ENCODE measurements at regions not wholly inside any gene's neighbourhood (a gene's known extent, or its start where the extent isn't known, plus 50 kb on each side); places are given as distances from the start of the nearest gene placed in this dataset.

- Mint-ChIP-seq H3K36me3 (ENCODE audit: low read depth) (no peaks in the 10 kb centered on the region), H3K27me3 (no peaks in the 10 kb centered on the region), H3K27ac (no peak overlapping the region), H3K4me1 (no peaks in the 10 kb centered on the region), H3K9me3 (no peaks in the 10 kb centered on the region), H3K4me3 (no peak overlapping the region)
- ATAC-seq (ENCODE audit: low read depth) (no peak), DNase-seq (no peak)
- POLR2A ChIA-PET, result no interaction called here
- CTCF ChIA-PET, result no interaction called here
- no peak for TF ChIP-seq CTCF (IDR thresholded peaks at IDR 0.05)
- intact Hi-C loops (cut with micrococcal nuclease), result no loop called here
These were observed 613.5 kb downstream of the MBD2 start for GRCh38 chr18:53610957-53611356.

DNA sequence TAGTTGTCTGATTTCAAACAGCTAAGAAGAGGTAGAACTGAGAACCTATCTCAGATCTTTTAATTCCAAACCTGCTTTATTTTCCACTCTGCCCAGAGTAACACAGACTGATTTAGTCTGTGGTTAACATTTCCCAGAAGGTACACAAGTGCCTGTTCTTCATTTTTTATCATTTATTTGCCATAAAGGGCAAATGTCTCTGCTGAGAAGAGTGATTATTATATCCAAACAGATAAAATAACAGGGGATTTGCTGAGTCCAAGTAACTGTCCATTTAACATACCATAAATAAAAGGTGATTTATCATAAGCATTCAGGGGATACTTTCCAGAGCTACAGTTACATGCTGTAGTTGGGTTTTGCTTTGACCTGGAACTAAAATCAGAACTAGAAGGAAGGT lies 617.7 kb downstream of the MBD2 start:
- intact Hi-C loops (cut with micrococcal nuclease), result no loop called here
- TF ChIP-seq CTCF (IDR thresholded peaks at IDR 0.05), result no peak
- CTCF ChIA-PET, result no interaction called here
- Mint-ChIP-seq H3K27ac (no peak overlapping the region), H3K4me3 (no peak overlapping the region), H3K27me3 (no peaks in the 10 kb centered on the region), H3K9me3 (no peaks in the 10 kb centered on the region), H3K36me3 (ENCODE audit: low read depth) (no peaks in the 10 kb centered on the region), H3K4me1 (no peaks in the 10 kb centered on the region)
- POLR2A ChIA-PET, result no interaction called here
- DNase-seq (no peak), ATAC-seq (ENCODE audit: low read depth) (no peak)

GRCh38 chr18:53605198-53605597 lies 619.3 kb downstream of the MBD2 start:
- CTCF ChIA-PET, result no interaction called here
- no peak for TF ChIP-seq CTCF (IDR thresholded peaks at IDR 0.05)
- intact Hi-C loops (cut with micrococcal nuclease), result no loop called here
- POLR2A ChIA-PET, result no interaction called here
- no peak overlapping the region for H3K27ac Mint-ChIP-seq
- H3K36me3 Mint-ChIP-seq (ENCODE audit: low read depth), result no peaks in the 10 kb centered on the region
- no peaks in the 10 kb centered on the region for H3K4me1 Mint-ChIP-seq
- ATAC-seq (ENCODE audit: low read depth), result no peak
- no peak overlapping the region for H3K4me3 Mint-ChIP-seq
- no peaks in the 10 kb centered on the region for H3K9me3 Mint-ChIP-seq
- H3K27me3 Mint-ChIP-seq, result no peaks in the 10 kb centered on the region
- DNase-seq, result no peak

- H3K4me3 Mint-ChIP-seq, result no peak overlapping the region
- no peaks in the 10 kb centered on the region for H3K4me1 Mint-ChIP-seq
- TF ChIP-seq CTCF (IDR thresholded peaks at IDR 0.05), result no peak
- H3K9me3 Mint-ChIP-seq, result no peaks in the 10 kb centered on the region
- ATAC-seq (ENCODE audit: low read depth), result no peak
- CTCF ChIA-PET, result no interaction called here
- H3K27ac Mint-ChIP-seq, result no peak overlapping the region
- no peaks in the 10 kb centered on the region for H3K27me3 Mint-ChIP-seq
- no peak for DNase-seq
- no peaks in the 10 kb centered on the region for H3K36me3 Mint-ChIP-seq (ENCODE audit: low read depth)
- POLR2A ChIA-PET, result no interaction called here
- intact Hi-C loops (cut with micrococcal nuclease), result no loop called here
These were observed 621.2 kb downstream of the MBD2 start for GRCh38 chr18:53603276-53603675.

GRCh38 chr18:53601344-53601743 lies 623.1 kb downstream of the MBD2 start:
- intact Hi-C loops (cut with micrococcal nuclease), result no loop called here
- ATAC-seq (ENCODE audit: low read depth), result no peak
- no peaks in the 10 kb centered on the region for H3K9me3 Mint-ChIP-seq
- CTCF ChIA-PET, result no interaction called here
- H3K27me3 Mint-ChIP-seq, result no peaks in the 10 kb centered on the region
- H3K27ac Mint-ChIP-seq, result no peak overlapping the region
- no peak for DNase-seq
- H3K4me3 Mint-ChIP-seq, result no peak overlapping the region
- TF ChIP-seq CTCF (IDR thresholded peaks at IDR 0.05), result no peak
- no peaks in the 10 kb centered on the region for H3K4me1 Mint-ChIP-seq
- H3K36me3 Mint-ChIP-seq (ENCODE audit: low read depth), result no peaks in the 10 kb centered on the region
- POLR2A ChIA-PET, result no interaction called here

All from activated B cell treated with CpG ODN at 0.5 μM for 24 hours (primary cell).